ENCODE measurements at regions not wholly inside any gene's neighbourhood (a gene's known extent, or its start where the extent isn't known, plus 50 kb on each side); places are given as distances from the start of the nearest gene placed in this dataset.

DNA sequence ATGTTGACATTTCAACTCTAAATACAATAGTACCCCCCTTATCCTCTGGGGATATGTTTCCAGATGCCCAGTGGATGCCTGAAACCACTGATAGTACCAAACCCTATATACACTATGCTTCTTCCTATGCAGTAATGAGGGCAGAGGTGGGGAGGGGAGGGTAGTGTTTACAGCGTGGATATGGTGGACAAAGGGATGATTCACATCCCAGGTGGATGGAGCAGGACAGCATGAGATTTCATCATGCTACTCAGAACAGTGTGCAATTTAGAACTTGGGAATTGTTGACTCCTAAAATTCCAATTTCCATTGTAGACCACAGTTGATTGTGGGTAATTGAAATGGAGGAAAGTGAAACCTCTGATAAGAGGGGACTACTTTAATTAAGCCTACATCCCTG, 75.4 kb downstream of the TSN start:
- no peak overlapping the region for H3K9ac ChIP-seq (ENCODE audit: insufficient read depth in 1 of 2, low read depth in 2 of 2, low read length in 2 of 2)
- no peak for FAIRE-seq
- H3K9me3 ChIP-seq (replicated peaks; ENCODE audit: control insufficient read depth, insufficient read depth, low read depth, low read length) = no peaks in the 10 kb centered on the region
- H3K27me3 ChIP-seq (ENCODE audit: control insufficient read depth in 2 of 2, insufficient read depth in 2 of 2, low read length in 2 of 2) = peaks cover 10 to 42% of the 10 kb centered on the region in 2 experiments; a peak in 3 of 5 replicates
- H2AFZ ChIP-seq (ENCODE audit: low read depth, low read length) = no peak overlapping the region
- H3K79me2 ChIP-seq (ENCODE audit: control insufficient read depth, insufficient read depth, low read length) = no peaks in the 10 kb centered on the region
- intact Hi-C loops (cut with micrococcal nuclease) = no loop called here
- no peak overlapping the region for H3K4me2 ChIP-seq (ENCODE audit: insufficient read depth, low read length)
- ChIA-PET CTCF (ENCODE audit: low intra/inter-chr PET ratio) (no interaction called here), POLR2A (no interaction called here)
- in situ Hi-C loops (cut with MboI) = no loop called here
- 0 out of 5 replicates have a peak, but pooled peaks cover 0 to 3% of the 10 kb centered on the region in 2 experiments for H3K4me1 ChIP-seq (replicated peaks in 1 of 2; ENCODE audit: control insufficient read depth in 2 of 2, insufficient read depth in 2 of 2, low read length in 2 of 2)
- BruUV-seq (replicated peaks) = no TSS peak
- no peaks in the 10 kb centered on the region for H3K9me1 ChIP-seq (ENCODE audit: control insufficient read depth, insufficient read depth, low read length)
- no peak overlapping the region for H3K27ac ChIP-seq (ENCODE audit: extremely low read depth, low read depth, low read length)
- WGBS (ENCODE audit: insufficient coverage, low coverage, missing lambda C conversion rate) = 0% methylated on average over 1 of the region's 1 CpG
- no peaks in the 10 kb centered on the region for H3K36me3 ChIP-seq (ENCODE audit: control insufficient read depth, insufficient read depth, low read length)
- ATAC-seq = no peak
- DNase-seq (ENCODE audit: extremely low read depth in 1 of 4, low spot score in 3 of 4) = no peak
- H4K20me1 ChIP-seq (replicated peaks; ENCODE audit: control insufficient read depth, insufficient read depth, low read length) = no peaks in the 10 kb centered on the region
- no peak overlapping the region for H3K4me3 ChIP-seq
- no peak for TF ChIP-seq ADNP (tag; IDR thresholded peaks at IDR 0.05)
- no peak for TF ChIP-seq ZNF311 (CRISPR knock-in tag; IDR thresholded peaks at IDR 0.05)
- TF ChIP-seq DDX20 (tag; IDR thresholded peaks at IDR 0.05; ENCODE audit: low read depth) = no peak
- no peak for TF ChIP-seq ZNF41 (CRISPR knock-in tag; conservative IDR thresholded peaks at IDR 0.05)
- TF ChIP-seq ETV6 (IDR thresholded peaks at IDR 0.05; ENCODE audit: borderline replicate concordance in 1 of 2, low read depth in 2 of 2, low read length in 1 of 2) = no peak
- no peak for TF ChIP-seq ETV6 (CRISPR knock-in tag; IDR thresholded peaks at IDR 0.05; ENCODE audit: borderline replicate concordance)
- no peak for TF ChIP-seq TCFL5 (CRISPR knock-in tag; conservative IDR thresholded peaks at IDR 0.05)
- no peak for TF ChIP-seq HDAC6 (IDR thresholded peaks at IDR 0.05; ENCODE audit: low read depth, low read length)
- TF ChIP-seq, protein P1, sequence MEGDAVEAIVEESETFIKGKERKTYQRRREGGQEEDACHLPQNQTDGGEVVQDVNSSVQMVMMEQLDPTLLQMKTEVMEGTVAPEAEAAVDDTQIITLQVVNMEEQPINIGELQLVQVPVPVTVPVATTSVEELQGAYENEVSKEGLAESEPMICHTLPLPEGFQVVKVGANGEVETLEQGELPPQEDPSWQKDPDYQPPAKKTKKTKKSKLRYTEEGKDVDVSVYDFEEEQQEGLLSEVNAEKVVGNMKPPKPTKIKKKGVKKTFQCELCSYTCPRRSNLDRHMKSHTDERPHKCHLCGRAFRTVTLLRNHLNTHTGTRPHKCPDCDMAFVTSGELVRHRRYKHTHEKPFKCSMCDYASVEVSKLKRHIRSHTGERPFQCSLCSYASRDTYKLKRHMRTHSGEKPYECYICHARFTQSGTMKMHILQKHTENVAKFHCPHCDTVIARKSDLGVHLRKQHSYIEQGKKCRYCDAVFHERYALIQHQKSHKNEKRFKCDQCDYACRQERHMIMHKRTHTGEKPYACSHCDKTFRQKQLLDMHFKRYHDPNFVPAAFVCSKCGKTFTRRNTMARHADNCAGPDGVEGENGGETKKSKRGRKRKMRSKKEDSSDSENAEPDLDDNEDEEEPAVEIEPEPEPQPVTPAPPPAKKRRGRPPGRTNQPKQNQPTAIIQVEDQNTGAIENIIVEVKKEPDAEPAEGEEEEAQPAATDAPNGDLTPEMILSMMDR (IDR thresholded peaks at IDR 0.05 in 2 of 3, conservative IDR thresholded peaks at IDR 0.05 in 1 of 3; ENCODE audit: insufficient read depth in 2 of 3, low read depth in 1 of 3, low read length in 3 of 3) = no peak
- TF ChIP-seq, protein P2, sequence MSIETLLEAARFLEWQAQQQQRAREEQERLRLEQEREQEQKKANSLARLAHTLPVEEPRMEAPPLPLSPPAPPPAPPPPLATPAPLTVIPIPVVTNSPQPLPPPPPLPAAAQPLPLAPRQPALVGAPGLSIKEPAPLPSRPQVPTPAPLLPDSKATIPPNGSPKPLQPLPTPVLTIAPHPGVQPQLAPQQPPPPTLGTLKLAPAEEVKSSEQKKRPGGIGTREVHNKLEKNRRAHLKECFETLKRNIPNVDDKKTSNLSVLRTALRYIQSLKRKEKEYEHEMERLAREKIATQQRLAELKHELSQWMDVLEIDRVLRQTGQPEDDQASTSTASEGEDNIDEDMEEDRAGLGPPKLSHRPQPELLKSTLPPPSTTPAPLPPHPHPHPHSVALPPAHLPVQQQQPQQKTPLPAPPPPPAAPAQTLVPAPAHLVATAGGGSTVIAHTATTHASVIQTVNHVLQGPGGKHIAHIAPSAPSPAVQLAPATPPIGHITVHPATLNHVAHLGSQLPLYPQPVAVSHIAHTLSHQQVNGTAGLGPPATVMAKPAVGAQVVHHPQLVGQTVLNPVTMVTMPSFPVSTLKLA (conservative IDR thresholded peaks at IDR 0.05) = no peak
- TF ChIP-seq SAP30 (IDR thresholded peaks at IDR 0.05; ENCODE audit: borderline replicate concordance, insufficient read depth, low read depth, low read length, poor library complexity, severe bottlenecking) = no peak
- no peak for TF ChIP-seq WHSC1 (IDR thresholded peaks at IDR 0.05; ENCODE audit: low read length)
- no peak for TF ChIP-seq NR1H2 (CRISPR knock-in tag; IDR thresholded peaks at IDR 0.05)
- TF ChIP-seq RHOXF2B (CRISPR knock-in tag; conservative IDR thresholded peaks at IDR 0.05) = no peak
- TF ChIP-seq MEIS2 (IDR thresholded peaks at IDR 0.05; ENCODE audit: partially characterized antibody) = no peak
- TF ChIP-seq MCM3 (IDR thresholded peaks at IDR 0.05) = no peak
- TF ChIP-seq, protein P3, sequence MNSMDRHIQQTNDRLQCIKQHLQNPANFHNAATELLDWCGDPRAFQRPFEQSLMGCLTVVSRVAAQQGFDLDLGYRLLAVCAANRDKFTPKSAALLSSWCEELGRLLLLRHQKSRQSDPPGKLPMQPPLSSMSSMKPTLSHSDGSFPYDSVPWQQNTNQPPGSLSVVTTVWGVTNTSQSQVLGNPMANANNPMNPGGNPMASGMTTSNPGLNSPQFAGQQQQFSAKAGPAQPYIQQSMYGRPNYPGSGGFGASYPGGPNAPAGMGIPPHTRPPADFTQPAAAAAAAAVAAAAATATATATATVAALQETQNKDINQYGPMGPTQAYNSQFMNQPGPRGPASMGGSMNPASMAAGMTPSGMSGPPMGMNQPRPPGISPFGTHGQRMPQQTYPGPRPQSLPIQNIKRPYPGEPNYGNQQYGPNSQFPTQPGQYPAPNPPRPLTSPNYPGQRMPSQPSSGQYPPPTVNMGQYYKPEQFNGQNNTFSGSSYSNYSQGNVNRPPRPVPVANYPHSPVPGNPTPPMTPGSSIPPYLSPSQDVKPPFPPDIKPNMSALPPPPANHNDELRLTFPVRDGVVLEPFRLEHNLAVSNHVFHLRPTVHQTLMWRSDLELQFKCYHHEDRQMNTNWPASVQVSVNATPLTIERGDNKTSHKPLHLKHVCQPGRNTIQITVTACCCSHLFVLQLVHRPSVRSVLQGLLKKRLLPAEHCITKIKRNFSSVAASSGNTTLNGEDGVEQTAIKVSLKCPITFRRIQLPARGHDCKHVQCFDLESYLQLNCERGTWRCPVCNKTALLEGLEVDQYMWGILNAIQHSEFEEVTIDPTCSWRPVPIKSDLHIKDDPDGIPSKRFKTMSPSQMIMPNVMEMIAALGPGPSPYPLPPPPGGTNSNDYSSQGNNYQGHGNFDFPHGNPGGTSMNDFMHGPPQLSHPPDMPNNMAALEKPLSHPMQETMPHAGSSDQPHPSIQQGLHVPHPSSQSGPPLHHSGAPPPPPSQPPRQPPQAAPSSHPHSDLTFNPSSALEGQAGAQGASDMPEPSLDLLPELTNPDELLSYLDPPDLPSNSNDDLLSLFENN (IDR thresholded peaks at IDR 0.05; ENCODE audit: low read depth in 2 of 2, low read length in 2 of 2) = no peak
- TF ChIP-seq SOX6 (IDR thresholded peaks at IDR 0.05) = no peak
